SK-N-SH (cell line): ENCODE measurements at regions not wholly inside any gene's neighbourhood (a gene's known extent, or its start where the extent isn't known, plus 50 kb on each side); places are given as distances from the start of the nearest gene placed in this dataset.

Source experiments
- CTCF ChIA-PET: fragments of 300-600, 350-600 bp; formaldehyde crosslinking; extraction: SDS; loops from one replicate; lab custom pipeline; 2021; lab: Yijun Ruan, JAX
- POLR2A ChIA-PET: fragments of 350-600 bp; sonication (Branson Sonifier 250); formaldehyde crosslinking; extraction: SDS; loops from one replicate; lab custom pipeline; 2020; ENCODE audit warnings: antibody characterized with exemption, inconsistent platforms; lab: Yijun Ruan, JAX
- DNase-seq: peaks from one replicate; pipeline ENCODE4 v3.0.0; 2012
- H2AFZ ChIP-seq: fragments of 200-600 bp; sonication (generic); 2 replicates; pipeline ENCODE4 v1.8.1; 2016; ENCODE audit warnings: antibody characterized with exemption, mild to moderate bottlenecking, low read depth
- H3F3A ChIP-seq: fragments of 200-600 bp; sonication (generic); replicated peaks from 2 replicates; pipeline ENCODE3; 2016; ENCODE audit warnings: antibody characterized with exemption, mild to moderate bottlenecking; ENCODE audit not compliant: insufficient read depth
- H3K27ac ChIP-seq, 2 experiments: fragments of 200-500 bp in 1 of 2; fragments of 200-600 bp in 1 of 2; sonication (Bioruptor generic) in 1 of 2; sonication (generic), shearing (Covaris generic) in 1 of 2; 2 replicates each; pipeline versions ENCODE4 v1.5.1 to v1.6.1; 2014 to 2016; ENCODE audit warnings: low read depth in 2 of 2, inconsistent platforms in 1 of 2, low read length in 1 of 2, mild to moderate bottlenecking in 1 of 2, mixed read lengths in 1 of 2
- H3K27me3 ChIP-seq: fragments of 200-600 bp; sonication (generic), shearing (Covaris generic); 2 replicates; pipeline ENCODE4 v1.6.1; 2016; ENCODE audit warnings: mixed run types; ENCODE audit not compliant: insufficient read depth
- H3K36me3 ChIP-seq, 2 experiments: fragments of 200-500 bp in 1 of 2; fragments of 200-600 bp in 1 of 2; sonication (Bioruptor generic) in 1 of 2; sonication (generic) in 1 of 2; replicated peaks in 1 of 2; 2 replicates each; pipeline versions ENCODE3 to v1.5.1; 2014 to 2016; ENCODE audit warnings: low read length in 1 of 2, mild to moderate bottlenecking in 1 of 2; ENCODE audit not compliant: insufficient read depth in 2 of 2, control insufficient read depth in 1 of 2
- H3K4me1 ChIP-seq, 2 experiments: fragments of 200-500 bp in 1 of 2; fragments of 200-600 bp in 1 of 2; sonication (Bioruptor generic) in 1 of 2; sonication (generic), shearing (Covaris generic) in 1 of 2; 2 replicates each; pipeline versions ENCODE4 v1.5.1 to v1.6.1; 2014 to 2016; ENCODE audit warnings: low read depth in 1 of 2, low read length in 1 of 2, mixed run types in 1 of 2; ENCODE audit not compliant: insufficient read depth in 2 of 2, control insufficient read depth in 1 of 2
- H3K4me2 ChIP-seq: fragments of 200-600 bp; sonication (generic), shearing (Covaris generic); 2 replicates; pipeline ENCODE4 v1.6.1; 2017; ENCODE audit warnings: mixed run types
- H3K4me3 ChIP-seq, 2 experiments: fragments of 200-500 bp in 1 of 2; fragments of 200-600 bp in 1 of 2; sonication (Bioruptor generic) in 1 of 2; sonication (generic), shearing (Covaris generic) in 1 of 2; 2 replicates each; pipeline versions ENCODE4 v1.5.1 to v1.8.1; 2014 to 2016; ENCODE audit warnings: low read depth in 2 of 2, inconsistent platforms in 1 of 2, low read length in 1 of 2, mild to moderate bottlenecking in 1 of 2, mixed read lengths in 1 of 2, moderate library complexity in 1 of 2
- H3K79me2 ChIP-seq: fragments of 200-600 bp; sonication (generic); 2 replicates; pipeline ENCODE4 v1.8.1; 2017; ENCODE audit warnings: mild to moderate bottlenecking; ENCODE audit not compliant: insufficient read depth
- H3K9ac ChIP-seq: fragments of 200-600 bp; sonication (generic); 2 replicates; pipeline ENCODE4 v1.6.1; 2017; ENCODE audit warnings: mixed run types
- H3K9me2 ChIP-seq: fragments of 200-600 bp; sonication (generic); 2 replicates; pipeline ENCODE4 v1.6.1; 2017; ENCODE audit warnings: mixed run types
- H3K9me3 ChIP-seq: fragments of 200-600 bp; sonication (generic); 2 replicates; pipeline ENCODE4 v1.6.1; 2017; ENCODE audit warnings: mixed run types, mild to moderate bottlenecking, moderate library complexity
- H4K20me1 ChIP-seq: fragments of 200-600 bp; sonication (generic); 2 replicates; pipeline ENCODE4 v1.6.1; 2017; ENCODE audit warnings: mild to moderate bottlenecking, mixed run types; ENCODE audit not compliant: insufficient read depth
- CTCF ChIP-seq: fragments of 200-600 bp; sonication (generic); IDR thresholded peaks from 2 replicates; pipeline ENCODE4 v1.6.1; 2017; ENCODE audit warnings: antibody characterized with exemption, mild to moderate bottlenecking, moderate library complexity
- ELF1 ChIP-seq: IDR thresholded peaks from 2 replicates; pipeline ENCODE4 v1.4.0; 2012
- EP300 ChIP-seq, 2 experiments: IDR thresholded peaks; 2 replicates each; pipeline versions ENCODE4 v1.4.0 to v1.6.1; 2012; ENCODE audit warnings: borderline replicate concordance in 1 of 2, low read depth in 1 of 2, low read length in 1 of 2
- FOSL2 ChIP-seq: IDR thresholded peaks from 2 replicates; pipeline ENCODE4 v1.4.0; 2012; ENCODE audit warnings: low read depth, mild to moderate bottlenecking, moderate library complexity, borderline replicate concordance
- FOXJ3 ChIP-seq: sonication (generic); formaldehyde crosslinking; IDR thresholded peaks from 2 replicates; pipeline ENCODE4 v1.5.1; 2020; ENCODE audit warnings: mild to moderate bottlenecking, missing genetic modification reagents
- GABPA ChIP-seq: IDR thresholded peaks from 2 replicates; pipeline ENCODE4 v1.4.0; 2012; ENCODE audit warnings: low read depth, mild to moderate bottlenecking
- MXI1 ChIP-seq: IDR thresholded peaks from 2 replicates; pipeline ENCODE4 v1.6.1; 2012; ENCODE audit warnings: mild to moderate bottlenecking, low read depth, low read length, improper control_type of control experiment
- NRF1 ChIP-seq: IDR thresholded peaks from 2 replicates; pipeline ENCODE4 v1.6.1; 2012; ENCODE audit warnings: low read depth, mild to moderate bottlenecking, low read length
- POLR2AphosphoS5 ChIP-seq: IDR thresholded peaks from 2 replicates; pipeline ENCODE4 v1.6.1; 2012; ENCODE audit warnings: low read depth, low read length
- SIN3A ChIP-seq: IDR thresholded peaks from 2 replicates; pipeline ENCODE4 v1.6.1; 2012; ENCODE audit warnings: low read depth, mild to moderate bottlenecking, low read length, moderate library complexity, borderline replicate concordance
- SMC3 ChIP-seq: IDR thresholded peaks from 2 replicates; pipeline ENCODE4 v1.6.1; 2012; ENCODE audit warnings: low read depth, low read length, improper control_type of control experiment
- TAF1 ChIP-seq: IDR thresholded peaks from 2 replicates; pipeline ENCODE4 v1.6.1; 2012; ENCODE audit warnings: low read depth, mild to moderate bottlenecking, low read length, moderate library complexity, borderline replicate concordance
- TCF12 ChIP-seq: IDR thresholded peaks from 2 replicates; pipeline ENCODE4 v1.4.0; 2012
- TEAD4 ChIP-seq: IDR thresholded peaks from 2 replicates; pipeline ENCODE4 v1.4.0; 2012; ENCODE audit warnings: mild to moderate bottlenecking, borderline replicate concordance; ENCODE audit not compliant: insufficient read depth
- USF1 ChIP-seq: IDR thresholded peaks from 2 replicates; pipeline ENCODE4 v1.4.0; 2012; ENCODE audit warnings: low read depth, borderline replicate concordance
- YY1 ChIP-seq: IDR thresholded peaks from 2 replicates; pipeline ENCODE4 v1.4.0; 2012; ENCODE audit warnings: low read depth, mild to moderate bottlenecking
- WGBS: methylation state at CpG from one replicate; pipeline ENCODE4 v1.1.6; 2017; ENCODE audit warnings: low lambda C conversion rate; 5-methylcytosine and 5-hydroxymethylcytosine counted together
- TF ChIP-seq, protein P1 (sequence below): IDR thresholded peaks from 2 replicates; pipeline ENCODE4 v1.4.0; 2012; ENCODE audit warnings: low read depth, borderline replicate concordance

DNA sequence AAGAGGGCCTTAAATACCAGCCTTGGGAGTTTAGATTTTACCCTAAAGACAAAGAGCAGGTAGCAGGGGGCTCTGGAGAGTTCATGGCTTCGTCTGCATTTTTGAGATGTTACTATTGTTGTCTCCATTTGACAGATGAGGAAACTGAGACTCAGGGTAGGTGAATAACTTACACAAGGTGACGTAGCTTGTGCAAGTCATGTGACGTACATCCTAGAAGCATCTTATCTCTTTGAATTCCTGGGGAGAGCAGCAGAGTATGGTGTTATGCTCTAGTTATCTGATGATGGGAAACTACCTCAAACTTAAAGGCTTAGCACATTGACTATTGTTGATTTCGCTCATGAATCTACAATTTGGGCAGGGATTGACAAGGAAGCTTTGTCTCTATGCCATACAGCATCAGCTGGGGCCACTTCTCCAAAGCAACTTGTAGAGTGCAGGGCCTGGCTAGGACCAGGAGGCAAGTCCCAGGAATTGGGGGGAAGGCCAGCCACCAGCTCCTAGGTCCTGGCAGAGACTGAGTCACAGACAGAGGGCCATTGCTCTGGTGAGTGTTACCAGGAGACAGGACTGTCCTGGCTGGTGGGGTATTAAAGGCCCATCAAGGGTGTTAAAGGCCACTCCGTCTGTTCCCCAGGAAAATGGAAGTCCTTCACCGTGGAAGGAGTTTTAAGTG, 52.1 kb upstream of the TSKU start:
- H3K27me3 ChIP-seq = peaks cover 17% of the 10 kb centered on the region; the same call in 1 of the 2 replicates
- CTCF ChIA-PET = interaction anchor here (0.8 to 11.5 kb wide), 7 partner anchors 9 to 360 kb away, joined by 3 to 205 read pairs (median 5); no protein-coding TSS in a partner anchor

More for the DNA sequence above, 52.1 kb upstream of the TSKU start:
- H3K4me3 ChIP-seq = no peak overlapping the region
- no peaks in the 10 kb centered on the region for H3K9me2 ChIP-seq
- H3K36me3 ChIP-seq = no peaks in the 10 kb centered on the region
- no peaks in the 10 kb centered on the region for H3K79me2 ChIP-seq
- no peaks in the 10 kb centered on the region for H3F3A ChIP-seq
- POLR2A ChIA-PET = no interaction called here
- DNase-seq = no peak
- no peak overlapping the region for H3K27ac ChIP-seq
- no peak overlapping the region for H3K4me2 ChIP-seq
- H3K9me3 ChIP-seq = no peaks in the 10 kb centered on the region
- no peak overlapping the region for H3K9ac ChIP-seq
- 45% methylated on average over 5 of the region's 6 CpGs for WGBS
- no peak overlapping the region for H2AFZ ChIP-seq
- no peak for TF ChIP-seq EP300 (IDR thresholded peaks at IDR 0.05; ENCODE audit: borderline replicate concordance in 1 of 2, low read depth in 1 of 2, low read length in 1 of 2)
- no peak for TF ChIP-seq SMC3
- no peak for TF ChIP-seq USF1
- no peak for TF ChIP-seq FOXJ3 (CRISPR knock-in tag)
- TF ChIP-seq POLR2AphosphoS5 = no peak
- no peak for TF ChIP-seq YY1
- no peak for TF ChIP-seq TAF1
- TF ChIP-seq, protein P1, sequence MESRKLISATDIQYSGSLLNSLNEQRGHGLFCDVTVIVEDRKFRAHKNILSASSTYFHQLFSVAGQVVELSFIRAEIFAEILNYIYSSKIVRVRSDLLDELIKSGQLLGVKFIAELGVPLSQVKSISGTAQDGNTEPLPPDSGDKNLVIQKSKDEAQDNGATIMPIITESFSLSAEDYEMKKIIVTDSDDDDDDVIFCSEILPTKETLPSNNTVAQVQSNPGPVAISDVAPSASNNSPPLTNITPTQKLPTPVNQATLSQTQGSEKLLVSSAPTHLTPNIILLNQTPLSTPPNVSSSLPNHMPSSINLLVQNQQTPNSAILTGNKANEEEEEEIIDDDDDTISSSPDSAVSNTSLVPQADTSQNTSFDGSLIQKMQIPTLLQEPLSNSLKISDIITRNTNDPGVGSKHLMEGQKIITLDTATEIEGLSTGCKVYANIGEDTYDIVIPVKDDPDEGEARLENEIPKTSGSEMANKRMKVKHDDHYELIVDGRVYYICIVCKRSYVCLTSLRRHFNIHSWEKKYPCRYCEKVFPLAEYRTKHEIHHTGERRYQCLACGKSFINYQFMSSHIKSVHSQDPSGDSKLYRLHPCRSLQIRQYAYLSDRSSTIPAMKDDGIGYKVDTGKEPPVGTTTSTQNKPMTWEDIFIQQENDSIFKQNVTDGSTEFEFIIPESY = no peak
- TF ChIP-seq MXI1 = no peak
- no peak for TF ChIP-seq FOSL2
- no peak for TF ChIP-seq GABPA
- no peak for TF ChIP-seq SIN3A
- no peak for TF ChIP-seq NRF1
- no peak for TF ChIP-seq TEAD4
- no peak for TF ChIP-seq CTCF
- no peak for TF ChIP-seq TCF12
- TF ChIP-seq ELF1 = no peak
- peaks cover 0 to 14% of the 10 kb centered on the region in 2 experiments; a peak in 1 of 4 replicates for H3K4me1 ChIP-seq
- H4K20me1 ChIP-seq = no peaks in the 10 kb centered on the region
